DOHH2 (cell line): ENCODE measurements at regions not wholly inside any gene's neighbourhood (a gene's known extent, or its start where the extent isn't known, plus 50 kb on each side); places are given as distances from the start of the nearest gene placed in this dataset.
"Not testable (repeated sequence)": the region's sequence is repeated elsewhere in the genome, so short reads cannot be mapped to it uniquely, and the experiment has no call there.

ENCODE experiments used
- EZH2phosphoT487 ChIP-seq: fragments of 200-600 bp; sonication (generic); IDR thresholded peaks from 2 replicates; pipeline ENCODE4 v1.6.1; 2017; ENCODE audit warnings: borderline replicate concordance, mild to moderate bottlenecking, antibody characterized with exemption, low read length, moderate library complexity, mixed read lengths
- TF ChIP-seq, protein P1 (sequence below): fragments of 200-600 bp; sonication (generic); IDR thresholded peaks from one replicate; pipeline ENCODE4 v1.5.1; 2014; ENCODE audit warnings: antibody characterized with exemption, mild to moderate bottlenecking, low read depth, low read length; ENCODE audit not compliant: poor library complexity, severe bottlenecking

DNA sequence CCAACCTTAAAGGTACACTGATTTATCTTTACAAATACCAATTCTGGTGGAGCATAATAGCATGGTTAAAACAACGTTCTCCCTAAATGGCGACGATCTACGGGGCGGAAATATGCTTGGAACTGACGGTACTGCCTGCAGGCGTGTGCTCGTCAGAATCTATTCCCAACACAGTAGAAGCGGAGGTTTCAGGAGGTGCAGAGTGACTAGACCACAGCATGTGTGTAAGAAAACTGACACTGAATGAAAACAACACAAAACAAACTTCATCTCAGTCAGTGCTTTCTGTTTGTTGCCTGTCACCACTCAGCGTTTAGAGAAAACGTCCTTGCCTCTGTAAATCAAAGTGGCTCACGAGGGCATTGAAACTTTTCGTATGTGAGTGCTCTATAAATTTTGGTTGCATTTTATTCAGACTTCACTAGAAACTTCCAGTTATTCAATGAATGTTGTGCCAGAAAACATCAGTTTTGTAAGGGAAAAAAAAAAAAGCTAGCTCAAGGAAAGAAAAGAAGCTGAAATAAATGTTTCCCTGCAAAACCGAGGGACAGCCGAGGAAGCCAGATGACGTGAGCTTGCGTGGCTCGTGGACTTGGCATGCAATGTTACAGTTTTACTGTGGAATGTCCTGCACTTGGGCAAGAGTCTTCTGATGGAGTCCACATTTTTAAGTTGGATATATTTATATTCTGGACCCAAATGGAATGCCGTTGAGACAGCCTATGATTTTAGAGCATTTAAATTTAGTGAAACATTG, 210.4 kb downstream of the LAT start:
- TF ChIP-seq, protein P1, sequence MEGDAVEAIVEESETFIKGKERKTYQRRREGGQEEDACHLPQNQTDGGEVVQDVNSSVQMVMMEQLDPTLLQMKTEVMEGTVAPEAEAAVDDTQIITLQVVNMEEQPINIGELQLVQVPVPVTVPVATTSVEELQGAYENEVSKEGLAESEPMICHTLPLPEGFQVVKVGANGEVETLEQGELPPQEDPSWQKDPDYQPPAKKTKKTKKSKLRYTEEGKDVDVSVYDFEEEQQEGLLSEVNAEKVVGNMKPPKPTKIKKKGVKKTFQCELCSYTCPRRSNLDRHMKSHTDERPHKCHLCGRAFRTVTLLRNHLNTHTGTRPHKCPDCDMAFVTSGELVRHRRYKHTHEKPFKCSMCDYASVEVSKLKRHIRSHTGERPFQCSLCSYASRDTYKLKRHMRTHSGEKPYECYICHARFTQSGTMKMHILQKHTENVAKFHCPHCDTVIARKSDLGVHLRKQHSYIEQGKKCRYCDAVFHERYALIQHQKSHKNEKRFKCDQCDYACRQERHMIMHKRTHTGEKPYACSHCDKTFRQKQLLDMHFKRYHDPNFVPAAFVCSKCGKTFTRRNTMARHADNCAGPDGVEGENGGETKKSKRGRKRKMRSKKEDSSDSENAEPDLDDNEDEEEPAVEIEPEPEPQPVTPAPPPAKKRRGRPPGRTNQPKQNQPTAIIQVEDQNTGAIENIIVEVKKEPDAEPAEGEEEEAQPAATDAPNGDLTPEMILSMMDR: not testable (repeated sequence)
- not testable (repeated sequence) for TF ChIP-seq EZH2phosphoT487
